HEK293 (cell line): ENCODE measurements at regions not wholly inside any gene's neighbourhood (a gene's known extent, or its start where the extent isn't known, plus 50 kb on each side); places are given as distances from the start of the nearest gene placed in this dataset.

Source experiments
- TF ChIP-seq, protein P1 (sequence below): fragments of 450-650 bp; formaldehyde crosslinking; IDR thresholded peaks from 2 replicates; pipeline ENCODE4 v1.5.1; 2016; ENCODE audit warnings: missing biosample characterization, missing genetic modification characterization
- TF ChIP-seq, protein P2 (sequence below): fragments of 450-650 bp; formaldehyde crosslinking; IDR thresholded peaks from 2 replicates; pipeline ENCODE4 v1.5.1; 2016; ENCODE audit warnings: missing biosample characterization, missing genetic modification characterization

DNA sequence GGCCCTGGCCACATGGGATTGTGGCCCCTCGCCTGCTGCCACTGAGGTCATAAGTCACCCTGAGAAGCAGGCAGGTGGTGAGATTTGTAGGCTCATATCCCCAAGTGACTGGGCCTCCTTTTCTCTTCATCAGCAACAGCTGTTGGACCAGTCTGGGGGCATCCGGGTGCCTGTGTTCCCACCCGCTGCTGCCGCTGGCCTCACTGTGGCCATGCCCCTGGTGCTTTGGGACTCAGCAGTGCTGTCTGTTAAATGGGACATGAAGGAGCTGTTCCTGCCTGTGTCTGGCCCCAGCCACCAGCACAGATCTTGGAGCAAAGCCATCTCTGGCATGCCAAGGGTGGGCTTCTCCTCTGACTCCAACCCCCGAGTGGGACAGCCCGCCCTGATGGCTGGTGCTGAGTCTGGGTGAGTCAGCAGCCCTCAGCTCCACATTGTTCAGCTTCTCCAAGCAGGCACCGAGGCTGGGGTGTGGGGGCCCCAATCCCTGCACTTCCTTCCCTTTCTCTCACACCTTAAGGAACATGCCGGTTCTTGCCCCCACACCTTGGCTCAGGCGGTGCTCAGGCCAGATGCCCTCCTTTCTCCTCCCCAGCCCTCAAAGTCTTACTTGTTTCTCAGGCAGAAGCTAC is 207.9 kb downstream of the GLI2 start:
- TF ChIP-seq, protein P1, sequence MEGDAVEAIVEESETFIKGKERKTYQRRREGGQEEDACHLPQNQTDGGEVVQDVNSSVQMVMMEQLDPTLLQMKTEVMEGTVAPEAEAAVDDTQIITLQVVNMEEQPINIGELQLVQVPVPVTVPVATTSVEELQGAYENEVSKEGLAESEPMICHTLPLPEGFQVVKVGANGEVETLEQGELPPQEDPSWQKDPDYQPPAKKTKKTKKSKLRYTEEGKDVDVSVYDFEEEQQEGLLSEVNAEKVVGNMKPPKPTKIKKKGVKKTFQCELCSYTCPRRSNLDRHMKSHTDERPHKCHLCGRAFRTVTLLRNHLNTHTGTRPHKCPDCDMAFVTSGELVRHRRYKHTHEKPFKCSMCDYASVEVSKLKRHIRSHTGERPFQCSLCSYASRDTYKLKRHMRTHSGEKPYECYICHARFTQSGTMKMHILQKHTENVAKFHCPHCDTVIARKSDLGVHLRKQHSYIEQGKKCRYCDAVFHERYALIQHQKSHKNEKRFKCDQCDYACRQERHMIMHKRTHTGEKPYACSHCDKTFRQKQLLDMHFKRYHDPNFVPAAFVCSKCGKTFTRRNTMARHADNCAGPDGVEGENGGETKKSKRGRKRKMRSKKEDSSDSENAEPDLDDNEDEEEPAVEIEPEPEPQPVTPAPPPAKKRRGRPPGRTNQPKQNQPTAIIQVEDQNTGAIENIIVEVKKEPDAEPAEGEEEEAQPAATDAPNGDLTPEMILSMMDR (tag by site-specific recombination) = no peak
- TF ChIP-seq, protein P2, sequence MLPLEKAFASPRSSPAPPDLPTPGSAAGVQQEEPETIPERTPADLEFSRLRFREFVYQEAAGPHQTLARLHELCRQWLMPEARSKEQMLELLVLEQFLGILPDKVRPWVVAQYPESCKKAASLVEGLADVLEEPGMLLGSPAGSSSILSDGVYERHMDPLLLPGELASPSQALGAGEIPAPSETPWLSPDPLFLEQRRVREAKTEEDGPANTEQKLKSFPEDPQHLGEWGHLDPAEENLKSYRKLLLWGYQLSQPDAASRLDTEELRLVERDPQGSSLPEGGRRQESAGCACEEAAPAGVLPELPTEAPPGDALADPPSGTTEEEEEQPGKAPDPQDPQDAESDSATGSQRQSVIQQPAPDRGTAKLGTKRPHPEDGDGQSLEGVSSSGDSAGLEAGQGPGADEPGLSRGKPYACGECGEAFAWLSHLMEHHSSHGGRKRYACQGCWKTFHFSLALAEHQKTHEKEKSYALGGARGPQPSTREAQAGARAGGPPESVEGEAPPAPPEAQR (tag by site-specific recombination) = no peak
